GM18502 (cell line): ENCODE measurements at regions not wholly inside any gene's neighbourhood (a gene's known extent, or its start where the extent isn't known, plus 50 kb on each side); places are given as distances from the start of the nearest gene placed in this dataset.

Source experiments
- ATAC-seq: cut with Tn5 transposase; IDR thresholded peaks from one replicate; pipeline ENCODE4 v1.9.1; 2021; ENCODE audit warnings: mild to moderate bottlenecking; ENCODE audit not compliant: unreplicated experiment, poor library complexity

DNA sequence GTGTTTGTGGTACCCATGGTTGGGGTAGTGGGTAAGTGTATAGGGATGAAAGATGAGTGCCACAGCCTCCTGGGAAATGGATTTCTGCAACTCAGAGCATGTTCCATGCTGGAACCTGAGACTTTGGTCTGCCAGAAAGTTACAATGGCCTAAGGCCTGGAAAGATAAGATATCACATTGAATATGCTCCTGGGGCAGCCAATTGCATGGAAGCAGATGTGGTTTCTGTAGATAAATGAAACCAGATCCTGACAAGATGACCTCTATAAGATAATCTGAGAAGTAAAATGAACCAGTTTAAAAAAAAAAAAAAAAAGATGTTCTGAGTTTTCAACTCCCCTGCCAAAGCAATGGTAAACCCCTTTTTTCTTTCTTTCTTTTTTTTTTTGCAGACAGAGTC, 91.4 kb upstream of the NCK2 start:
- no peak for ATAC-seq

GRCh38 chr2:105652014-105652796, 92.5 kb upstream of the NCK2 start:
- ATAC-seq: no peak

DNA sequence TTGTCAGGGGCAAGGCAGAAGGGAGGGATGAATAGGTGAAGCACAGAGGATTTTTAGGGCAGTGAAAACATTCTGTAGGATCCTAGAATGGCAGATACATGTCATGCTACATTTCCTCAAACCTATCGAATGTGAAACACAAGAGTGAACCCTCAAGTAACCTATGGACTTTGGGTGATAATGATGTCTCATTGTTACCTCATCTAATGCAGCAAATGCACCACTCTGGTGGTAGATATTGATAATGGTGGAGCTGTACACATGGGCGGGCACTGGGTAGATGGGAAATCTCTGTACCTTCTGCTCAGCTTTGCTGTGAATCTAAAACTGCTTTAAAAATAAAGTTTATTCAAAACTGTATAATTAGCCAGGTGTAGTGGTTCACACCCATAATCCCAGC, 95.2 kb upstream of the NCK2 start:
- ATAC-seq: no peak

GRCh38 chr2:105647731-105648130, 97.0 kb upstream of the NCK2 start:
- no peak for ATAC-seq

- ATAC-seq: no peak
Observed at GRCh38 chr2:105646774-105647076, 98.0 kb upstream of the NCK2 start.

DNA sequence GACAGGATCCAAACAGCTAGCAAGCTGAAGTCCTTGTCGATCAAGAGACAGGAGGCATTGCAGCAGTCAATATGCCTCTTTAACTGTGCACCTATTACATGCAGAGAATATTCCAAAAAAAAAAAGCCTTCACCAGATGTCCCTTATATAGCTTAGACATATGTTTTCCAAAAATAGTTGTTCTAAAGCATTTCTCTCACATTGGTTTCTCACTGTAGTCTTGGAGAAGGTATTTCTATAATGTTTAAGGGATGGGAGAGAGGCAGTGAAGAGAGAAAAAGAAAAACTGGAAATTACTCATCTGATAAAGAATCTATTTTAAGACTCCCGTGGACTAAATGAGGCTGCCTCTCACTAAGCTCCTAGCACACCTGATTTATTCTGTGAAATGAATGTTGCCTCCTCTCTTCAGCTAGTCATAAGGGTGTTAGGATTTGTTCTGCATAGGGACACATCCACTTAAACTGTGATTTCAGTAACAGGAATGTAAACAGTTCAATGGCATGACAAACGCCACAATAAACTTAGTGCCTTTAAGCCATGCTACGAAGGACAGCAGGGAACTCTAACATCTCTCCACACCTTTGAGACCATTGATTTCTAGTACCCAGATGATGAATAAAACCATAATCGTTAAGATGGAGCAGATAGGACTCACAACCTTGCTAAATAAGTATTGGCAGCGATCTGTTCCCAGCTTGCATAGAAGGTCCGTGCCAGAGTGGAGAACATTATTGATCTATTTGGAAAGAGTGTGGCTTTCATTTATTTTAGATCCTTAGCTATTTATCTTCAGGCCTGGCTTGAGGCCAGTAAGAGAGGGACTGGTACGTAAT, 98.6 kb upstream of the NCK2 start:
- ATAC-seq: no peak

DNA sequence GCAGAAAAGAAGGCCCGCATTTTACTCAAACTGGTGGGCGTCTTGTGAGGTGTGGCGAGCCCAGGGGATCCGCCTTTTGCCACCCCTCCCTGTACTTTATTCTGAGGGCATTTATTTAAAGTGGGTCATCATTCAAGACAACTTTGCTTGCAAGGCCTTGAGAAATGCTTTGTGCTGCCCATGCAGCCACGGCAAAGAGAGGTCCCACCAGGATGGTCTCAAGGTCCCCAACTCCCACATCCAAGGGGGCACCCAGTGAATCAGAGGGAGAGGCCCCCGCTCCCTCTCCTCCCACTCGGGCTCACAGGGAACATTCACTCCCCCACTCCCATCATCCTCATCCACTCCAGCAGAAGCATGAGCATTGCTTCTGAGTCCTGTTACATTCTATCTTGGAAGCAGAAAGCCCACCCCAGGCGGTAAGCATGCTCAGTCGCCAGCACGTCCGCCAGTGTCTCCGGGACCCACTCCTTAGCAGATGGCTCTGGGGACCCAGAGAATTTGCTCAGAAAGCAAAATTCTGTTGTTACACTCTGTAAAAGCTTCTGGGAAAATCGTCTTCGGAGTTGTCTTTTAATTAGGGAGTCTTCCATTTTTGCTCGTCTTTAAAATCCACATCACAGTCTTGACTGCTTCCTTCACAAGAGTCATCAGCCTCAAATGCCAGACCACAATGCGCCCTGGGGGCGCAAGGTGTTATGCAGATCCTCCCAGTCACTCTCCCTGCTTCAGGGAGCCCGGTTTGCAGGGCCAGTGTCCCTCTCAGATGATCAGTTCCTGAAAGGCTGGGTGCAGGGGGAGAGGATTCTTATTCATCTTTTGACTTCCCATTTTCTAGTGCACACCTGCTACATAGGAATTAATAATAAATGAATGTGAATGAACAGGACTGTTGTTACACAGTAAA, 99.4 kb upstream of the NCK2 start:
- ATAC-seq: no peak

GRCh38 chr2:105644174-105644980, 100.3 kb upstream of the NCK2 start:
- ATAC-seq: no peak

DNA sequence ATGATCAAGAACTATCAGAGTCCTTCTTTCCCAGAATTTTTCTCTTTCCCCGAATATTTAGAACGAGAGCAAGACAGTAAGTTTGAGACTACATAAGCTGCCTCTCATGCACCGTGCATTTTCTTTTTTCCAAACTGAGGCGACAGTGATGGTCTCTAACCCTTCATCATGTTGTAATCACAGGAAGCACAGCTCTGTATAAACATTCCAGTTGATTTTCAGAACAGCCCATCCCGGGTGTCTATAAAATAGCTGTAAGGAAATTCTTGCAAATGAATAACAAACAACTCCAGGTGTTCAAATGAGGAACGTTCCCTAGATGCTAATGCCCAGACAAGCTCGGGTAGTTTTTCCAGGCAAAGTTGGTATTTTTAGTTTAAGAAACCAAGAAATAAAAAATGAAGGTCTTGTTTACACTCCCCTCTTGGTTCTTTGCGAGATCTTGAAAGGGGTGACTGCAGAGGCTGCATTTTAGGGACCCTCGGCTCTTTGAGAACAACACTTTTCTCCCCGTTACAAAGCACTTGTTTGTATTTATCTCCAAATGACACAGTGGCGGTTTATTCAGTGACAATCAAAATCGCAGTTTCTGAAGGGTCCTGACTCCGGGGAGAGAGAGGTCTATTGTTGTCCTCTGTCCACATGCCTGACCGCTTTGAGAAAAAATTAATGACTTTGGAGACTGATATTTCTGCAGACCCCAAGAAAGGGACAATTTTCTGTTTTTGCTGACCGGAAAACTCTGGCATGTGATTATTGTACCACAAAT, 101.1 kb upstream of the NCK2 start:
- ATAC-seq: no peak

DNA sequence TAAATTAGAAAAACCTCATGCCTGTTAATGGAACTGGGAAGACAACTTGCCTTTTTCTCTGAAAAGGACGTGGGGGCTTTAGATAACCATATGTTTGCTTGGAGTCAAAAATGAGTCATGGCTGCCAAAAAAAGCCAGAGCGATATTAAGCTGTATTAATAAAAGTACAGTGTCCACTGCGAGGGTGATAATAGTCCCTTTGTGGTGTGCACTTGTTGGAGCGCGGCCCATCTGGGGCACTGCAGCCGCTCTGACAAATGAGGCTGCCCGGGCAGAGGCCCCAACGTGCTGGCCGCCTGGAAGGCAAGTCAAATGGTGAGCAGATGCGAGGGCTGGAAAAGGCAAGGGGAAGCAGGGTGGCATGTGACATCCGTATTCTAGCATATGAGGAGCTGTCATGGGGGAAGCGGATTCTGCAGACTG, 103.3 kb upstream of the NCK2 start:
- ATAC-seq: no peak

GRCh38 chr2:105640246-105640645, 104.5 kb upstream of the NCK2 start:
- no peak for ATAC-seq

DNA sequence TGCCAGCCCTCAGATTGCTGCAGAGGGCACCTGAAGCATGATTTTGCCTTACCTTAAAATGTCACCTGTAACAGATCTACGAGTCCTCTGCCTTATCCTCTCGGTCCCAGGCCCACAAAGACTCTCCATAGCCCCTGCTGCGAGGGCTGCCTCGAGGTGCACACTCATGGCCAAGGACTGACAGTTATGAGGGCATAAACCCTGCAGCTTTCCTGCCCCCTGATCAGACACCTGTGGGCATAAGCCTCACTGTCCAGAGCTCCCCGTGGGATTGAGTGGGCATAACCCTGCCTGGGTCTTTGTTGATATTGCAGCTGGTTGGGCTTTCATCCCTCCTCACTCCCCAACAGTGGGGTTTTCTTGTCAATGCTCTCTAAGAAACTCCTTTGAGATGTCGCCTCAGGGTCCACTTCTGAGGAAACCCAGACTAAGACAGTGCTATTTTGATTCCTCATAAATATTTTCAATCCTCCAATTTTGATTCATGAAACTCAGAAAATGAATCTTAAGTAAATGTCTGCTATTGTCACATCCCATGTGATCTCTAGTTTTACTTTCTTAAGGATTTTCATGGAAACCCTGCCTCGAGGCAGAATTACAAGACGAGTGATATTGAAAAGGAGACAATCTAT, 108.5 kb upstream of the NCK2 start:
- ATAC-seq: no peak

DNA sequence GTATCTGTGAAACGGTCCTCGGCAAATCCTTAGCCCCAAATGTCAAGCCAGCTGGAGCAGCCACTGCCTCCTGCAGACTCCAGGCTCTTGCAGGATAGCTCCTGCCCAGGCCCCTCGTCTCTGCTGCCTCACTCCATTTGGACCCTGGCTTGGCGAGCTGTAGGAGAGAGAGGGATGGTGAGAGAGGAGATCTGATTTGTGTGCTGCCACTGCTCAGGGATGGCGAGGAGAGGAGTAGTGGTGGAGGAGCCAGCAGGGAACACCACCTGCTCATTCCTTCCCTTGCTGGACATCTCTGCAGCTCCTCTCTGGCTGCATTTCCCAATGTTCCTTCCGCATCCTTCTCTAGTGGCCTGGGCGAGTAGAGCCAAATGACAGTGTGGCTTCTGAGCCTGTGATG, 109.1 kb upstream of the NCK2 start:
- no peak for ATAC-seq

- no peak for ATAC-seq
Observed at GRCh38 chr2:105634198-105634597, 110.5 kb upstream of the NCK2 start.

- no peak for ATAC-seq
Observed at GRCh38 chr2:105631922-105632321, 112.8 kb upstream of the NCK2 start.

DNA sequence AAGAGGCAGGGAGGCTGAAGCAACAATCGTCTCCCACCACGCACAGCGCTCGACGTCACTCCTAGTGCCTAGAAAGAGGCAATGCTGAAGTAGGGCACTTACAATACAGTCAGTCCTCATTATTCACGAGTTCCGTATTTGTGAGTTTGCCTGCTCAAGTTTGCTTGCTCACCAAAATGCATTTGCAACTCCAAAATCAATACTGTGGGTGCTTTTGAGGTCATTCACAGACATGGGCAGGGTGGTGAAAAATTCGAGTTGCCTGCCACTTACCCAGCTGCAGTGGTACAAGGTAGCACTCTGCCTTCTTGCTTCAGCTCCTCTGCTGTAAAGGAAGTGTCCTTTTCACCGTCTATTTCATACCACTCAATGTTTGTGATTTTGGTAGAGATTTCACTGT, 113.7 kb upstream of the NCK2 start:
- no peak for ATAC-seq

DNA sequence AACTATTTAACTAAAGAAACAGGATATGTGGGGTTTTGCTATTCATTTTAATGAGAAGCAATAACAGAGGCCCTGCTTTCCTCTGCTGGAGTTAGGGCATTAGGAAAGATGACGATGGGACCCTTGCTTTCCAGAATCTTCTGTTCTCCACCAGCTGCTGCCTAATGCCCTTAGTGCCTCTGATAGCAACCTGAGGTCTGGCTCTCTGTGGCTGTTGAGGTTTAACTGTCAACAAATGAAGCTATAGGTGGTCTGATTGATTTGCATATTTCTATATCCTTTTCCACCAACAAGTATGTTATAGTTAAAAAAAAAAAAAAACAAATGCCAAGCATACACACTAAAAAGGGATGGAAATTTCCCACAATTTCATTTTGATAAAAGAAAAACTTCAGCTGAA, 115.1 kb upstream of the NCK2 start:
- no peak for ATAC-seq

DNA sequence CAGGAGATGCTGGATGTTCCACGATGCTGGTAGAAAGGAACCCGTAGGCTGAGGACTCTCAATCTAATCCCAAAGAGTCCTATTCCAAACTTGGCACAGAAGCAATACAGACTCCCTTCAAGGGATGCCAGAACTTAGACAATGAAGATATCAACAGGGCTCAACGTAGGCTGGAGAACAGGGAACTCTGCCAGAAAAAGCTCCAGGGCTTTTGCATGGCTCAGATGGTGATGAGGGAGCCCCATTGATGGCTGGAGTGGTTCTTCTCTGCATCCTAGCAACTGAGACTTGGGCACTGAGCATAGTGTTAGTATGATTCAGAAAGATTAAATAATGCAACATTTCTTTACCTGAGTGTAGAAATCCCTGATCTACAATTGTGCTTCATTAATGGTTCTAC, 117.2 kb upstream of the NCK2 start:
- ATAC-seq: no peak

DNA sequence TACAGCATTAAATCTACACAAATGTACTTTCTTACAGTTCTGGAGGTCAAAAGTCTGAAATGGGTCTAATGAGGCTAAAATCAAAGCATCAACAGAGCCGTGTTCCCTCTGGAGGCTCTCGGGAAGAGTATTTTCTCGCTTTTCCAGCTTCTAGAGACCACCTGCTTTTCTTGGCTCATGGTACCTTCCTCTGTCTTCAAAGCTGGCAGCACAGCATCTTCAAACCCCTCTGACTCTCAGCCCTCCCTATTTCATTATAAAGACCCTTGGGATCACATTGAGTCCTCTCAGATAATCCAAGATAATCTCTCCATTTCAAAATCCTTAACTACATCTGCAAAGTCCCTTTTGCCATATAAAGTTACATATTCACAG, 117.8 kb upstream of the NCK2 start:
- ATAC-seq: no peak
